SIG-M5 treated with dmso at 0.1 percent for 504 hours (cell line): ENCODE measurements at regions not wholly inside any gene's neighbourhood (a gene's known extent, or its start where the extent isn't known, plus 50 kb on each side); places are given as distances from the start of the nearest gene placed in this dataset.

Experiments used
- DNase-seq: peaks from one replicate; lab custom pipeline; 2025; ENCODE audit not compliant: unreplicated experiment; lab: John Stamatoyannopoulos, UW

DNA sequence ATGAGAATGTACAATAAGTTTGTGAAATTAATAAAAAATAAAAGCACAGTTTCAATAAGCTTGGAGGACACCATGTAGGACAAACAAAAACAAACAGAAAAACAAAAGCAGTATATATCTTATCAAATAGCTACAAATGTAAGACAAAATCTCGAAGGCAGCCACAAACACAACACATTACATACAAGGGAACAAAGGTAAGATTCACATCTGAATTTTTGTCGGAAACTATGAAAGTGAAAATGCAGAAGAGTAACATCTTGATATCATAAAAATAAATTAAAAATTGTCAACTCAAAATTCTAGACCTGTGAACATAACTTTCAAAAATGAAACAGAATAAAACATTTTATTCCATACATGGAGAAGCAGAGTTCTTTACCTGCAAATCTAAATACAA is 1049.5 kb upstream of the ADGRL2 start:
- no peak for DNase-seq

DNA sequence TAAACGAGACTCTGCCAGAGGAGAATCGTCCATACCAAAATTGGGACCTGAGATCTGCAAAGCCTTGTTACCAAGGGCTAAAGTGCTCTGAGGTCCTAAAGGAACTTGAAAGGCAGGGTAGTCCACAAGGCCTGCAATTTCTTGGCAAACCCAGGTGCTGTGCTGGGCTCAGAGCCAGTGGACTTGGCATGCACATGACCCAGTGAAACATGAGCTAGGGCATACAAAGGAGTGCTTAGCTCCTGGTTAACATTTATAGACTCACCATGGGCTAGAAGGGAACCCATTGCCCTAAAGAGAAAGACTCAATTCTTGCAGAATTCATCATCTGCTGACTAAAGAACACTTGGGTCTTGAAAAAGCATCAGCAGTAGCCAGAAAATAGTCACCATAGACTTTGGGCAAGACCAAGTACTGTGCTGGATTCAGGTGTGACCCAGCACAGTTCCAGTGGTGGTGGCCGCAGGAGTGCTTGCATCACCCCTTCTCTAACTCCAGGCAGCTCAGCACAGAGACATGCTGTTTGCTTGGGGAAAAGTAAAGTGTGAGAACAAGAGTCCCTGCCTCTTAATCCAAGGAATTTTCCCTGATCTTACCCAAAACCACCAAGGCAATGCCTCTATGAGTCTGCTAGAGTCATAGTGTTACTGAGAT is 1069.4 kb upstream of the ADGRL2 start:
- no peak for DNase-seq

DNA sequence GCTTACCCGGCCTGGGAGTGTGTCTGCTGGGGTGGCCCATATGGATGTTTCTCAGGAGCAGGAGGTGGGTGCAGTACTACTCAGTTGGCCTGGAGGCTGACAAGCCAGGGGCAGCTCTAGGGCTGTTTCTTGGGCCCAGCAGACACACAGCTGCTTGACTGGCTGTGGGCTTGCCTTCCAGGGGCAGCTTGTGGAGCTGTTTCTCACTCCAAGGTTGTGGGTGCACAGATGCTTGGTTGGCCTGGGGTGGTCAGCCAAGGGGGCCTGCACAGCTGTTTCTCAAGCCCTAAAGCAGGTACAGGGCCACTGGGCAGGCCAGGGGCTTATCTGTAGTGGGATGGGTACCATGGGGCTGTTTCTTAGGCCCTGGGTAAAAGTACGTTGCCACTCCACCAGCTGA is 1078.1 kb upstream of the ADGRL2 start:
- no peak for DNase-seq

DNA sequence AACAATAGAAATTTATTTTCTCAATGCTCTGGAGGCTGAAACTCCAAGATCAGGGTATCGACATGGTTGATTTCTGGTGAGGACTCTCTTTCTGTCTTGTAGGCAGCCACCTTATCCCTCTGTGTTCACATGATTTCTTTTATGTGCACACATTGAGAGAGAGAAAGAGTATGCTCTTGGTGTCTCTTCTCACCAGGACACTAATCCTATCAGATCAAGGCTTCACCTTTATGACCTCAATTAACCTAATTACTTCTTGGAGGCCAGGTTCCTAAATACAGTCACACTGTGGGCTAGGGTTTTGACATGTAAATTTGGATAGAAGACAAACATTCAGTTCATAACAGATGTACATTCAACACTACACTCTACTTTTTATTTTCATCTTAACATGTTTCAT is 1094.2 kb upstream of the ADGRL2 start:
- DNase-seq, result no peak

DNA sequence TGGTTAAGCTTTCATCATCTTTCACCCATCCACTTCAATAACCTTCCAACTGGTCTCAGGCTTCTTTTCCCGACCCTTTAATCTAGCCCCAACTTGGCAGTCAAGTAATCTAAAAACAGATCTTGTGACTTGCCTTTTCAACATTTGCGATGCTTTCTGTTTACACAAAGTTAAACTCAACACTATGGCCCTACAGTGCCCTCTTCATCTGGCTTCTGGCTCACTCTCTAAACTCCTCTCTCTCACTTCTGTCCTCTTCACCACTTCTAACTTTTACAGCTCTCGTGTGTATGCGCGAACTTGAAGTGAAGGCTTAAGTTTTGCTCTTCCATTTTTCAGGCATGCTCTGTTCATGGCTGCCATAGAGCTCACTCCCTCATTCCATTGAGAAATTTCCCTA is 1122.3 kb upstream of the ADGRL2 start:
- no peak for DNase-seq

DNA sequence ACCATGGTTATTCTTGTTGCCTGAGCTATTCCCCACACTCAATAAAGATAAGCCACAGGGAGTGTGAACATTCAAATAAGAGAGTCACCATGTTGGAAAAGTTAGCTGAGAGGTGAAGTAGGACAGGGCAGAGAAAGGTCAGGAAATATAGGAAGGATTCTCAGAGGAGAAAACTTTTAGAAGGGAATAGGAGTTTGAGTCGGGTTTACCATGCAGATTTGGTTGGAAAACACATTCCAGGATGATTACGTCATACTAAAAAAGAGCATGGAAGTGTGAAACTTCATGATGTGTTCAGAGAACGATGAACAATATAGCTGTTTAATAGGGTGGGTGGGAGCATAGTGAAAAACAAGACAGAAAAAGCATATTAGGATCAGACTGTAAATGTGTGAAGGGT is 1125.3 kb upstream of the ADGRL2 start:
- DNase-seq, result no peak

DNA sequence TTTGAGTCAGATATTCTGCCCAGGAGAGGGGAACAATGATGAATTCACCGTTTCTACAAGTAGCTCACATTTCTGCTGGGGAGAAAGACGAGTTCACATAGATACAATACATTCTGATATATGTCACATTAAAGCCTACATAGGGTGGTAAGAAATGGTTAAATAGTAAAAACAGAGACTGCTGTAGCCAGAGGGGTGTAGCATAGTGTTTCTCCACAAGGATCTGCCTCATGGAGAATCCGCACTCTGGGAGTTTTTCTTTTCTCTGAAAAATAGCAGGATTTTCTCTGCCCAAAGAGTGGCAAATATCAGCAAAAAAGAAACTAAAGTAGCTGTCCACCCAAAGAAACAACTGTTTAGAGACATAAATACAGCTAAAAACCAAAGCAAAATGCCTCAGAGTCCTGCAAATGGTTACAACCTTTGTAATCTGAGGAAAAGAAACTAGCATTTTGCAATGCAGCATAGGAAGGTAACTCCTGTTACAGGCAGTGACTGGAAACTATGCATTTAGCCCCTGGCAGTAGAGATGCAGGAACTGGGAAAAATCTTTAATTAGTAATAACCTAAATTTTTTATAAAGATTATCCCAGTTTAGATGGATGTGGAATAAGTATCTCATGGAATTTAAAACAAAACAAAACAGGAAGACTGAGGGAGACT is 1126.7 kb upstream of the ADGRL2 start:
- DNase-seq, result no peak

DNA sequence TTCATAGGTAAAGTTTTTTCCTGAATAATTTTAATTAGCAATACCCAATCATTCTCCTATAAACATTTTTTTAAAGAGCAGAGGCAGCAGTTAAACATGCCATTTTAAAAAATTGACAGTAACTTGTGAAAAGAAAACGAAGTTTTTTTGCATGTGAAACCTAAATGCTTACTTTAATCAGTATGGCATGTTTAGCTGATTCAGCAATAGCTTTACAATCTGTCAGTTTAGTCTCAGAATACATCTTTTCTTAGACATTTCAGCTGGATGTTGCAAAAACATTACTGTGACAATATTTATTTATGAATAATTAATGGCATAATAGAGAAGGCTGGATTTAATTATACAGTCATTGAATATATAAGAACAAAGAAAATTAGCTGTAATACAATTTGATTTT is 1132.4 kb upstream of the ADGRL2 start:
- no peak for DNase-seq

DNA sequence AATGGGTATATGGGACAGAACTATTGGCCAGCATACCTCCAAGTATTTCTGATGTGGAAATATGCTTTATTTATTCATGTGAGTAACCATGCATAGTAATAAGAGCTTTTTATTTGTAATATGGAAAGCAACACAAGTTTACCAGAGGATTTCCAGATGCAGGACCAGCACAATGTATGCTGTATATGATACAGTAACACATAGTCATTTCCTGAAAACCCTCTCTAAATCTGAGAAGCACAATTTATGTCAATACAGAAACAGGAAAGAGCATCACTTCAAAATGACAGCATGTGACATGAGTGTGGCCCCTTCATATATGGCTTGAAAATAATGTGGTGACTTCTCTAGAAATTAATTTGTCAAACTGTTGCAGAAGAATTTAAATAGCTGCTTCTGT is 1134.7 kb upstream of the ADGRL2 start:
- no peak for DNase-seq

DNA sequence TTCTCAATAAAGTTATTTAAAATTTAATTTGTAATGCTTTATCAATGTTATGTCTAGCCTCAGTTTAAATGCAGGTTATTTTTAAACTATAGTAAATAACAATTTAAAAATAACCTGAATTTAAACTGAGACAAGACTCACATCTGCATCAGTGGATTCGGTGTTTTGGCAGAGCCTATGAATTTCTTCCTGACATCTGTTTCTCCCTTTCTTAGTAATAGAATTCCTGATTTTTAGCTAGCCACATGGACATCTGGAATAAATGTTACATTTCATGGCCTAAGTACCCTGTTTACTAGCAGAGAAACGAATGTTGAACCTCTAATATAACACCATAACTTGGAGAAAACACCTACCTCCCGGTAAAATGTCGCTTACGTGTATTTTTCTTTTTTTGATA is 1141.6 kb upstream of the ADGRL2 start:
- DNase-seq, result no peak

DNA sequence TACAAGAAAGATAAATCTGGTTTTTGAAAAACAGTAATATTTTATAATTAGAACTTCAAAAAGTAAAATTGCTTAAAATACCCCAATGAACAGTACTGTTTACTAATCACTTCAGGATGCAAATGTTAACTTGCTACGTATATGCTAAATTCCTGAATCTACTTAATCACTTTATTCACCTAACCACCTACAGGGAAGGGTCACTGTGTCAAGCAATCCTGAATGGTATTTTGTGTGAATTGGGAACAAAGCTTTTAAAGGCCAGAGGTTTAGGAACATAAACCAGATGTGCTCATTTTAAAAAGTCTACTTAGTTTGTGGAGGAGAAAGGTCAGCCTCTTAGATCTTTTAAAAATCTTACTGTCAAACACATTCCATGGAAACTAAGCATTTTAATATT is 1143.0 kb upstream of the ADGRL2 start:
- no peak for DNase-seq

DNA sequence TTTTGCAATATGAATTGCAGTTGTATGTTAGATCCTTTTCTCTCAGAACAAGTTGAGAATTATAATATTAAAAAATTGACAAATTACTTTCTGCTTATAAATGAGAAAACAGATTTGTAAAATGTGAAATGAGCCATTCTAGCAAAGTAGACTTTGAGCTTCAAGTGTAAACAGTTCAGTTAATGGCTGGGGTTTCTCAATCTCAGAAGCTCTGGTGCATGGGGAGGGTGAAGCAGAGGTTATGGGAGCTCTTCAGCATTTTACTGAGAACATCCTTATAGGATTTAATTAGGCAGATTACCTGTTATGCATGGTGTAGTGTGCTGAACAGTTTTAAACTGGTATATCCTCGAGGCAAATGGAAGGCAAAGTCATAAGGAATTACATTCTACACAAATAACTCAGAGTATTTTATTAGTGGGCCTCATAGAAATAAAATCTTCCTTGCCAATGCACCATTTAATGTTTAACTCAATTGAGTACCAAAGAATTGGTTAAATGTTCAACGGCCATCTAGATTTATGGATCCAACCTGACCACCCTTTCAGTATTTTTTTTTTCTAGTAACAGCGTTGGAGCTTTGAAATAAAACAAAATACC is 1143.6 kb upstream of the ADGRL2 start:
- no peak for DNase-seq

DNA sequence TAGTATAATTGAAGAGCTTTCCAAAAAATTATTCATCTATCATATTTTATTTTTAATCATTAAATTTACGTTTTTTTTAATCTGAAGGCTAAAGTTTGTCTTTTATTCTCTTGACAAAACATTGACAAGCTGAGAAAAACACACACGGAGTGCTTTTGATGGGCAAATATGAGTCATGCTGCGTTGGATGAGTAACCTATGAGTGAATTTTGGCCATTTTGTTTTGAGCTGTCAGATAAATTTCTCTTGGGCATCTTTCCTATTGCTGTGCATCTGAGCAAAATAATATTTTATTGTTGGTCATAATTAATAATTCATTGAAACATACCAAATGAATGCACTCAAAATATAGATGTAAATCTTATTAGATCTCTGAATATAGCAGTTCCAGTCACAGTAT is 1144.1 kb upstream of the ADGRL2 start:
- DNase-seq, result no peak

DNA sequence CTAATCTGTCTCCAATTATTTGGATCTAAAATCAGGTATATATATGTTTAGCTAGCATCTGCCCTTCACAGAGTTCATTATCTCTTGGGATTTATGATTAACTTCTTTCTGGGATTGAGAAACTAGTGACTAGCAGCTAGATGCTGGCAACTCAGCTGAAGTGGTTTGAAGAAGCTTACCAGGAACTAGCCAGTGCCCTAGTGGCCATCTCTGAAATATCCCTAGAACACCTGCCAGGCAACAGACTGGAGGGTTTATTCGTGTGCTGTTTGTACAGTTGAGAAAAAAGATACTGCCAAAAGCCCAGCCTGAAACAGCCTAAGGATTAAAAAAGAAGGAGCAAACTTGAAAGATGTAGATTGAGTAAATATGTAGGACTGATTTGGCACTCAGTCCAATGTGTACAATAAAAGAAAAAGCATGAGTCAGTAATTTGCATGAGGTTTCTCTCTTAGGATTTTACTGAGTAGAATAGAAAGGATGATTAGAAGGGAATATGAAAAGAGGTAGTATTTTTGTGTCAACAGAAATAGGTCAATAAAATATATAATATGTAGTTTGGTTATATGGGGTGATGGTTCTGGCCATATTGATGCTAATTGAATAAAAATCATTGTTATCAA is 1144.6 kb upstream of the ADGRL2 start:
- DNase-seq, result peak; percentile 33

DNA sequence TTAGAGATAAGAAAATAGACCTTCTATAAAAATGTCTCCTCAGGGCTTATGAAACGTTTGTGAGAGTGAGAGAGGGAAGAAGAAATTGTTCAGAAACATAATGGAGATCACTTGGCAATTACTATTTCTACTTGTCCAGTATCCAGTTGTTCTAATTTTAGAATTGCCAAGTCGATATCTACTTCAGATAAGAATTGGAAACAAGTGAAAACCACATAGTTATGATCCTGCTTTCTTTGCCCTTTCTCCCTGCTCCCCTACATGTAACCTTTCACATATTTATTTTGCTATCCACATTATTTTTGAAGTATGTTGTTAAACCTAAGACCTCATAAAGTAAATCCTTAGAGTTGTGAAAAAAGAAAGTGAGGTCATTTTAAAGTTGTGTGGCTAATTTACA is 1154.7 kb upstream of the ADGRL2 start:
- DNase-seq, result no peak

DNA sequence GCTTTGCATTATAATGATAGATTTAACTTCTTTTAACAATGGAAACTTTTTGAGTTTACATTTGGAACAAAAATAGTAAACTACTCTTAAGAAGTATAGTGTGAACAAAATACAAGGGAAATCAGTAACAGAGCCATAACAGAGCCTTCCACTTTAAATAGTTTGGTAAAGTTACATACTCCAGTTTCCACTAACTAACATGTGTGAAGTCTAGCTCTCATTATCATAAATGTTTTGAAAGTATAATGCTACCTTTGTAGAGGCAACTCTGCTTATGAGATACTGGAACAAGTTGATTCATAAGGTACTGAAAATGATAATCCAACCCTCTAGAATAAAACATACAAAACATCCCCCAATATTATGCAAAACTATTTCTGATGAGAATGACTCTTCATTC is 1155.1 kb upstream of the ADGRL2 start:
- DNase-seq, result no peak

DNA sequence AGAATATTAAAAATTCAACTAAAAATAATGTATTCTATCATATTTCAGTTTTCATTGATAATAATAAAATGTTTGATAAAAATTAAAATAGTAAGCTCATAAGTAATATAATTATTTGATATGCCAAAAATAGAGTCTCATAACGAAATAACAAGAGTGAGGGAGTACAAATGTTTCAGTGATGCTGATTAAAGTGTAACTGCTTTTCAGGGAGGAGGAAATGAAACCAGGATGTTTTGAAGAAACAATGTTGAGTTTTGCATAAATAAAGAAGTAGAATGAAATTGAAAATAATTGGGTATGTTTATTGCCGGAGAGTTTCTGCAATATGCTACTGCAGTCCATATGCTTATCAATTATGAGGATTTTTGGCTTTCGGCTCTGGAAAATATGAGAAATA is 1159.8 kb upstream of the ADGRL2 start:
- DNase-seq, result no peak

DNA sequence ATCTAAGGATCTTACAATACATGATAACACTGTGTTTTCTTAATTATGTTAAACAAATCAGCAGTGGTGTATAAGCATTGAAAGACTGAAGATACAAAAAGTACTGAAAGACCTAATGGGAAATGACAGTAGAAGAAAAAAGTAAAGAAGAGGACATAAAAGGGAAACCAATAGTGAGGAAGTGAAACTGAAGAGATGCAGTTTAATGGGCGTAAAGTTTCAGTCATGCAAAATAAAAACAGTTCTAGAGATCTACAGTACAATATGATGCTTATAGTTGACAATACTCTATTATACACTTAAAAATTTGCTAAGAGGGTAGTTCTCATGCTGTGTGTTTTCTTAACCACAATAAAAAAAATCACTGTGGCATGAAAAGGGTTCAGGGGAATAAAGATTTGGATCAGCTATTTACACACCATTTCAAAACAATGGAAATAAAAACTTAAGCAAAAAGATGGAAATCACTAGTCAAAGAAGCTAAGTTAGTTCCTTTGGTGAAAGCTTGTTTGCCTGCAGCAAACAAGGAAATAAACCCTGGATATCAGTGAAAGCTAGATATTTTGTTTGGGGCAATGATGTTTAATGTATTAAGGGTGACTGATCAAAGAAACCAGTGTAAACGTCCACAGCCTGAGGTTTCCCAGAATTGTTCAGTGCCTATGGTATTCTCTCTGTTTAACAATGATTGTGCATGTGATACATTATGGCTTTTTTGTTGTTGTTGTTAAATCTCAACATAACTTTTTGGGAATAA is 1160.8 kb upstream of the ADGRL2 start:
- DNase-seq, result peak; percentile 28

DNA sequence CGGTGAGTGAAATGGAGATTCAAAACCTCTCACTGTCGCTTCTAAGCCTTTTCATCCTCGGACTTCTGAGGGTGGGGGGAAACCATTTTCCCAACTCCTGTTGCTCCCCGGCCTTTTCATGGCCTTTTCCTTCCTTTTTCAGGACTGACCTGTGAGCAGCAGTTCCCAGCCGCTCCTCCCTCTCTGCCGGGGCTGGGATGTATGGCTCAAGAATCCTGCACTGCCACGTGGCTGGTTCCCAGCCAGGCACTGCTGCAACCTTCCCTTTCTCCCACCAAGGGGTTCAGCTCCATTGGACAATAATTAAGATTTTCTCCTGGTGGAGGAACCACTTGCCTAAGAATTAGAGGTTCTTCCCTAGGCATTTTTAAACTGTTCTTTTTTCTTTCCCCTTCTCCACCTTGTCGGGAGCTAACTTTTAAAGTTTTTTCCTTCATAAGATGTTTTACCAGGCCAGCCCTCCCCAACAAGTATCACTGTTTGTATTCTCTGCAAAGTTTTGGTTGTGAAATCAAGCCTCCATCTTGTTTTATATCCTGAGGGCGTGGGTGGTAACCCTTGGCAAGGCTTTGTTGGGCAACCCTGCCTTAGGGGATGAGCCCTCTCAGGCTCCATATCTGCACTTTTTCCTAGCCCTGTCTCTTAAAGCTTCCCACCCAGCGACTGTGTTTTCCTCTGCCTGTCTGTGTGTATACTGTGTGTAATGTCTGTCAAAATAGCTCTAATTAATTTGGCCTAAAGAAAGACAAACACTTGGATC is 1166.6 kb upstream of the ADGRL2 start:
- DNase-seq, result no peak

DNA sequence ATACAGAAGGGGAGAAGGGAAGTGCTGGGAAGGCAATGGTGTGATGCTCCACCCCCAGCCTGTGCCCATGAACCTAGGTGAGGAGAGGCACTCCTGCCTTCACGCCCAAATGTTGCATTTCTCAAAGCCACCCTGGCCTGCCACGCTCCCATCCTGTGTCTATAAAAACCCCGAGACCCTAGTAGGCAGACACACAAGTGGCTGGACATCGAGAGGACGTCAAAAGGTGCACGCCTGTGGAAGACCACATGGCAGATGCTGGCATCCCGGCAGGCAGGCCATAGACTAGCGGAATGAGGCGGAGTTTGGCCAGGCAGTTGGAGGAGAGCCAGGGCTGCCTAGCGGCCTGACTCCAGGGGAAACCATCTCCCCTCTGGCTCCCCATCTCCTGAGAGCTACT is 1168.5 kb upstream of the ADGRL2 start:
- no peak for DNase-seq

DNA sequence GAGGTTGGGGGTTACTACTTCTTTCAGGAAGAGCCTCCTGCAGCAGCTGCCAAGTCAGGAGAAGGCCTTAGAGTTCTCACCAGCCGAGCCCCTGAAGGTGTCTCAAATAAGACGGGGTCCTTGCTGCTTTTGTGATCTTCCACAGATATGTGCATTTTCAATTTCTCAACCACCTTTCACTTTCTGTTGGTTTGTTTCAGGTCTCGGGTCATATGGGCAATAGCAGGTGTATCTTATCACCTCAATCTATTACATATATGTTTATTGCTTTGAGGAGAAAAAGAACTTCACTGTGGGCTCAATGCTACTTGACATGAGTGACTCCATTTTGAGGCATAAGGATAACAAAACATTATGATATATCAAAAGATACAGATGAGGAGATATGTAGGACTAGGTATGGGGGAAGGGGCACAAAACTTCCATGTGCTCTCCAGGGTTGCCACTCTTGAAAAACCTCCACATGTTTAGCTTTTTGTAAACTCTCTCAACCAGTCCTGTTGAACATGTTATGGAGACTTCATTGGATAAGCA is 1171.4 kb upstream of the ADGRL2 start:
- no peak for DNase-seq
